ENCODE measurements at regions not wholly inside any gene's neighbourhood (a gene's known extent, or its start where the extent isn't known, plus 50 kb on each side); places are given as distances from the start of the nearest gene placed in this dataset.

DNA sequence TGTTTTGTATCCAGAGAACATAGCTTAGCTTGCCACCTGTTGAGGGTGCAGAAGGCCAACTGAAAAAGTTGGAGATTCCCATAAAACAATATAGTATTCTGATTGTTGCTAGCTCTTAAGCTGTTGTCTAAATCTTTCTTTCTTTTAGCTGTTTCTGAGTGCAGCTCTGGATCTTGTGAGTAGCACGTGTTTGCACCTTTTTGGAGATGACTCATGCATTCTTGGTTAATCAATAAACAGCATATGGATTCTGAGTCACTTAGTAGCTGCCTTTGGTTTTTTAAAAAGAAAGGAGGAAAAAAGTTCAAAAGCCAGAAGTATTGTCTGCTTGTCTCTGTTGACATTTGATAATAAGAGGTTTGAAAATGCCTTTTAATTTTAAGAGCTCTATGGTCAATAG lies 483.0 kb upstream of the FSIP2 start:
- H3K79me2 ChIP-seq (ENCODE audit: insufficient read depth, low read length), result no peaks in the 10 kb centered on the region
- WGBS (ENCODE audit: insufficient coverage), result no CpG with 5 or more reads among the region's 1 CpG
- H3K9me3 ChIP-seq (replicated peaks in 1 of 2; ENCODE audit: control insufficient read depth in 1 of 2, insufficient read depth in 1 of 2, low read length in 2 of 2), result no peaks in the 10 kb centered on the region
- H2AFZ ChIP-seq (ENCODE audit: insufficient read depth, low read depth, low read length, poor library complexity, severe bottlenecking), result no peak overlapping the region
- no peak for DNase-seq
- H3K27ac ChIP-seq (ENCODE audit: low read depth in 1 of 2, low read length in 2 of 2), result no peak overlapping the region
- H3K36me3 ChIP-seq (replicated peaks in 1 of 2; ENCODE audit: control insufficient read depth in 1 of 2, insufficient read depth in 2 of 2, low read length in 2 of 2), result no peaks in the 10 kb centered on the region
- H3K4me1 ChIP-seq (ENCODE audit: control insufficient read depth in 1 of 2, insufficient read depth in 2 of 2, low read length in 2 of 2), result no peaks in the 10 kb centered on the region
- TF ChIP-seq, protein P1, sequence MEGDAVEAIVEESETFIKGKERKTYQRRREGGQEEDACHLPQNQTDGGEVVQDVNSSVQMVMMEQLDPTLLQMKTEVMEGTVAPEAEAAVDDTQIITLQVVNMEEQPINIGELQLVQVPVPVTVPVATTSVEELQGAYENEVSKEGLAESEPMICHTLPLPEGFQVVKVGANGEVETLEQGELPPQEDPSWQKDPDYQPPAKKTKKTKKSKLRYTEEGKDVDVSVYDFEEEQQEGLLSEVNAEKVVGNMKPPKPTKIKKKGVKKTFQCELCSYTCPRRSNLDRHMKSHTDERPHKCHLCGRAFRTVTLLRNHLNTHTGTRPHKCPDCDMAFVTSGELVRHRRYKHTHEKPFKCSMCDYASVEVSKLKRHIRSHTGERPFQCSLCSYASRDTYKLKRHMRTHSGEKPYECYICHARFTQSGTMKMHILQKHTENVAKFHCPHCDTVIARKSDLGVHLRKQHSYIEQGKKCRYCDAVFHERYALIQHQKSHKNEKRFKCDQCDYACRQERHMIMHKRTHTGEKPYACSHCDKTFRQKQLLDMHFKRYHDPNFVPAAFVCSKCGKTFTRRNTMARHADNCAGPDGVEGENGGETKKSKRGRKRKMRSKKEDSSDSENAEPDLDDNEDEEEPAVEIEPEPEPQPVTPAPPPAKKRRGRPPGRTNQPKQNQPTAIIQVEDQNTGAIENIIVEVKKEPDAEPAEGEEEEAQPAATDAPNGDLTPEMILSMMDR (IDR thresholded peaks at IDR 0.05), result no peak
- H3K36me3 Mint-ChIP-seq, result no peaks in the 10 kb centered on the region
- no peaks in the 10 kb centered on the region for H4K20me1 ChIP-seq (ENCODE audit: insufficient read depth, low read length)
- no peak overlapping the region for H3K9ac ChIP-seq (ENCODE audit: insufficient read depth, low read length, poor library complexity, severe bottlenecking)
- H3K27me3 Mint-ChIP-seq (ENCODE audit: low read depth in 3 of 3), result no peaks in the 10 kb centered on the region
- intact Hi-C loops (cut with micrococcal nuclease), result no loop called here
- no peak overlapping the region for H3K4me2 ChIP-seq (replicated peaks; ENCODE audit: extremely low read depth, low read length, poor library complexity, severe bottlenecking)
- H3K4me3 Mint-ChIP-seq, result no peak overlapping the region
- H3K4me1 Mint-ChIP-seq, result no peaks in the 10 kb centered on the region
- H3K27ac Mint-ChIP-seq, result no peak overlapping the region
- no peak overlapping the region for H3K4me3 ChIP-seq (replicated peaks in 1 of 3; ENCODE audit: low read depth in 2 of 3, low read length in 3 of 3)
- no peaks in the 10 kb centered on the region for H3K27me3 ChIP-seq (ENCODE audit: control insufficient read depth in 2 of 2, insufficient read depth in 2 of 2, low read length in 2 of 2)
- peaks cover 0 to 6% (median 3%) of the 10 kb centered on the region in 7 donors for H3K9me3 Mint-ChIP-seq

DNA sequence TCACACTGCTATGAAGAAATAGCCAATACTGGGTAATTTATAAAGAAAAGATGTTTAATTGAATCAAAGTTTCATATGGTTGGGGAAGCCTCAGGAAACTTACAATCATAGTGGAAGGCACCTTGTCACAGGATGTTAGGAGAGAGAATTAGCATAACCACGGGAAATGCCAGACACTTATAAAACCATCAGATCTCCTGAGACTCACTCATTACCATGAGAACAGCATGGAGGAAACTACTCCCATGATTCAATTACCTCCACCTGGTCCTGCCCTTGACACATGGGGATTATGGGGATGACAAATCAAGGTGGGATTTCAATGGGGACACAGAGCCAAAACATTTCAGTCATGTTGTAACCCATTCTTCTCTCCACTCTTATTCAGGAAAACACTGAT lies 472.9 kb upstream of the FSIP2 start:
- no peak overlapping the region for H3K4me3 Mint-ChIP-seq
- Histone ChIP-seq H3K36me3 (replicated peaks in 1 of 2; ENCODE audit: control insufficient read depth in 1 of 2, insufficient read depth in 2 of 2, low read length in 2 of 2) (no peaks in the 10 kb centered on the region), H3K9me3 (replicated peaks in 1 of 2; ENCODE audit: control insufficient read depth in 1 of 2, insufficient read depth in 1 of 2, low read length in 2 of 2) (no peaks in the 10 kb centered on the region), H3K27me3 (ENCODE audit: control insufficient read depth in 2 of 2, insufficient read depth in 2 of 2, low read length in 2 of 2) (no peaks in the 10 kb centered on the region), H3K4me3 (replicated peaks in 1 of 3; ENCODE audit: low read depth in 2 of 3, low read length in 3 of 3) (no peak overlapping the region), H3K79me2 (ENCODE audit: insufficient read depth, low read length) (no peaks in the 10 kb centered on the region), H3K4me2 (replicated peaks; ENCODE audit: extremely low read depth, low read length, poor library complexity, severe bottlenecking) (no peak overlapping the region), H2AFZ (ENCODE audit: insufficient read depth, low read depth, low read length, poor library complexity, severe bottlenecking) (no peak overlapping the region), H3K4me1 (ENCODE audit: control insufficient read depth in 1 of 2, insufficient read depth in 2 of 2, low read length in 2 of 2) (no peaks in the 10 kb centered on the region), H3K27ac (ENCODE audit: low read depth in 1 of 2, low read length in 2 of 2) (no peak overlapping the region), H3K9ac (ENCODE audit: insufficient read depth, low read length, poor library complexity, severe bottlenecking) (no peak overlapping the region), H4K20me1 (ENCODE audit: insufficient read depth, low read length) (no peaks in the 10 kb centered on the region)
- H3K4me1 Mint-ChIP-seq, result no peaks in the 10 kb centered on the region
- H3K27ac Mint-ChIP-seq, result no peak overlapping the region
- H3K36me3 Mint-ChIP-seq, result no peaks in the 10 kb centered on the region
- peaks cover 0 to 4% (median 1%) of the 10 kb centered on the region in 3 donors for H3K27me3 Mint-ChIP-seq (ENCODE audit: low read depth in 3 of 3)
- DNase-seq, result no peak
- TF ChIP-seq, protein P1 (IDR thresholded peaks at IDR 0.05), result no peak
- H3K9me3 Mint-ChIP-seq, result peaks cover 0 to 4% (median 0%) of the 10 kb centered on the region in 7 donors
- intact Hi-C loops (cut with micrococcal nuclease), result no loop called here
- no CpG with 5 or more reads among the region's 1 CpG for WGBS (ENCODE audit: insufficient coverage)
